Fibroblast of lung (primary cell): ENCODE measurements at regions not wholly inside any gene's neighbourhood (a gene's known extent, or its start where the extent isn't known, plus 50 kb on each side); places are given as distances from the start of the nearest gene placed in this dataset.

ENCODE experiments used
- DNase-seq, 2 donors: peaks; one replicate each; pipeline versions ENCODE4 v3.0.0 to v3.0.0-alpha.2; 2010; ENCODE audit warnings: low read depth in 2 of 2
- H2AFZ ChIP-seq: 2 replicates; pipeline ENCODE4 v1.5.1; 2012; ENCODE audit warnings: low read length, control low read depth, inconsistent platforms
- H3K27ac ChIP-seq: 2 replicates; pipeline ENCODE4 v1.5.1; 2011; ENCODE audit warnings: low read length, control low read depth; ENCODE audit not compliant: insufficient read depth
- H3K27me3 ChIP-seq: 2 replicates; pipeline ENCODE4 v1.5.1; 2011; ENCODE audit warnings: mild to moderate bottlenecking, low read length; ENCODE audit not compliant: control insufficient read depth, insufficient read depth
- H3K36me3 ChIP-seq: 2 replicates; pipeline ENCODE4 v1.5.1; 2011; ENCODE audit warnings: low read length; ENCODE audit not compliant: control insufficient read depth, insufficient read depth
- H3K4me1 ChIP-seq: 2 replicates; pipeline ENCODE4 v1.5.1; 2011; ENCODE audit warnings: low read length; ENCODE audit not compliant: control insufficient read depth, insufficient read depth; ENCODE audit errors: extremely low read depth
- H3K4me2 ChIP-seq: 2 replicates; pipeline ENCODE4 v1.5.1; 2011; ENCODE audit warnings: low read length, control low read depth; ENCODE audit not compliant: insufficient read depth; ENCODE audit errors: extremely low read depth
- H3K4me3 ChIP-seq, 4 experiments: fragments of 200-600 bp in 1 of 4; sonication (generic) in 1 of 4; replicated peaks in 1 of 4; 2 replicates each; pipeline ENCODE4 v1.5.1; 2011 to 2016; ENCODE audit warnings: low read length in 4 of 4, low read depth in 3 of 4, mild to moderate bottlenecking in 3 of 4, control low read depth in 2 of 4, inconsistent platforms in 1 of 4, mixed read lengths in 1 of 4; ENCODE audit not compliant: insufficient read depth in 1 of 4; ENCODE audit errors: control extremely low read depth in 1 of 4
- H3K79me2 ChIP-seq: 2 replicates; pipeline ENCODE4 v1.5.1; 2012; ENCODE audit warnings: mild to moderate bottlenecking, low read length, inconsistent platforms; ENCODE audit not compliant: control insufficient read depth, insufficient read depth
- H3K9ac ChIP-seq: 2 replicates; pipeline ENCODE4 v1.5.1; 2011; ENCODE audit warnings: mild to moderate bottlenecking, low read length, control low read depth; ENCODE audit not compliant: insufficient read depth
- H3K9me3 ChIP-seq: 2 replicates; pipeline ENCODE4 v1.5.1; 2012; ENCODE audit warnings: low read depth, low read length; ENCODE audit not compliant: control insufficient read depth, insufficient read depth
- H4K20me1 ChIP-seq: 2 replicates; pipeline ENCODE4 v1.5.1; 2011; ENCODE audit warnings: low read length; ENCODE audit not compliant: control insufficient read depth, insufficient read depth; ENCODE audit errors: extremely low read depth
- CTCF ChIP-seq, 2 donors: IDR thresholded peaks in 1 of 2; conservative IDR thresholded peaks in 1 of 2; 1 replicate in 1 of 2; 2 replicates in 1 of 2; pipeline ENCODE4 v1.5.1; 2011 to 2012; ENCODE audit warnings: low read length in 2 of 2, control low read depth in 1 of 2, inconsistent platforms in 1 of 2, low read depth in 1 of 2, mild to moderate bottlenecking in 1 of 2
- EZH2 ChIP-seq: IDR thresholded peaks from 2 replicates; pipeline ENCODE4 v1.5.1; 2012; ENCODE audit warnings: low read length, control low read depth, mild to moderate bottlenecking; ENCODE audit errors: missing control alignments

- H3K4me2 ChIP-seq, result no peak overlapping the region
- no peak overlapping the region for H2AFZ ChIP-seq
- no peaks in the 10 kb centered on the region for H3K36me3 ChIP-seq
- H3K4me3 ChIP-seq, result no peak overlapping the region
- H3K4me1 ChIP-seq, result no peaks in the 10 kb centered on the region
- H3K27ac ChIP-seq, result no peak overlapping the region
- H3K27me3 ChIP-seq, result no peaks in the 10 kb centered on the region
- H3K9me3 ChIP-seq, result no peaks in the 10 kb centered on the region
- no peak overlapping the region for H3K9ac ChIP-seq
- no peak for DNase-seq
- no peaks in the 10 kb centered on the region for H3K79me2 ChIP-seq
- no peaks in the 10 kb centered on the region for H4K20me1 ChIP-seq
- TF ChIP-seq CTCF (conservative IDR thresholded peaks at IDR 0.05 in 1 of 2, IDR thresholded peaks at IDR 0.05 in 1 of 2; ENCODE audit: low read depth in 1 of 2, low read length in 2 of 2) (no peak), EZH2 (no peak)
These were observed 111.5 kb upstream of the PTCHD1 start for GRCh38 chrX:23223169-23223568.

- Histone ChIP-seq H3K4me3 (no peak overlapping the region), H4K20me1 (no peaks in the 10 kb centered on the region), H3K27ac (no peak overlapping the region), H3K4me1 (no peaks in the 10 kb centered on the region), H3K4me2 (no peak overlapping the region), H3K27me3 (no peaks in the 10 kb centered on the region), H3K79me2 (no peaks in the 10 kb centered on the region), H3K36me3 (no peaks in the 10 kb centered on the region), H2AFZ (no peak overlapping the region), H3K9ac (no peak overlapping the region), H3K9me3 (no peaks in the 10 kb centered on the region)
- TF ChIP-seq EZH2, result no peak
- TF ChIP-seq CTCF (conservative IDR thresholded peaks at IDR 0.05 in 1 of 2, IDR thresholded peaks at IDR 0.05 in 1 of 2; ENCODE audit: low read depth in 1 of 2, low read length in 2 of 2), result no peak
- DNase-seq, result no peak
These were observed 106.2 kb upstream of the PTCHD1 start for GRCh38 chrX:23228454-23228853.

- H3K27me3 ChIP-seq, result no peaks in the 10 kb centered on the region
- no peaks in the 10 kb centered on the region for H4K20me1 ChIP-seq
- no peaks in the 10 kb centered on the region for H3K79me2 ChIP-seq
- no peak overlapping the region for H3K4me2 ChIP-seq
- no peaks in the 10 kb centered on the region for H3K36me3 ChIP-seq
- H3K4me1 ChIP-seq, result no peaks in the 10 kb centered on the region
- H3K27ac ChIP-seq, result no peak overlapping the region
- no peaks in the 10 kb centered on the region for H3K9me3 ChIP-seq
- TF ChIP-seq EZH2 (no peak), CTCF (conservative IDR thresholded peaks at IDR 0.05 in 1 of 2, IDR thresholded peaks at IDR 0.05 in 1 of 2; ENCODE audit: low read depth in 1 of 2, low read length in 2 of 2) (no peak)
- H2AFZ ChIP-seq, result no peak overlapping the region
- H3K4me3 ChIP-seq, result no peak overlapping the region
- no peak for DNase-seq
- H3K9ac ChIP-seq, result no peak overlapping the region
These were observed 105.7 kb upstream of the PTCHD1 start for GRCh38 chrX:23228950-23229448.
